ENCODE measurements at regions not wholly inside any gene's neighbourhood (a gene's known extent, or its start where the extent isn't known, plus 50 kb on each side); places are given as distances from the start of the nearest gene placed in this dataset.
"Not testable (repeated sequence)": the region's sequence is repeated elsewhere in the genome, so short reads cannot be mapped to it uniquely, and the experiment has no call there.

GRCh38 chr9:22225856-22226255 lies 216.8 kb upstream of the CDKN2B start:
- not testable (repeated sequence) for DNase-seq

- no peak for DNase-seq
Observed at GRCh38 chr9:22227986-22228385, 218.6 kb upstream of the DMRTA1 start.

- no peak for DNase-seq
Observed at GRCh38 chr9:22228542-22228941, 218.1 kb upstream of the DMRTA1 start.

- no peak for DNase-seq
Observed at GRCh38 chr9:22229069-22229468, 217.6 kb upstream of the DMRTA1 start.

- not testable (repeated sequence) for DNase-seq
Observed at GRCh38 chr9:22231309-22231708, 215.3 kb upstream of the DMRTA1 start.

- no peak for DNase-seq
Observed at GRCh38 chr9:22232971-22233370, 213.7 kb upstream of the DMRTA1 start.

- DNase-seq = no peak
Observed at GRCh38 chr9:22237497-22238363, 208.9 kb upstream of the DMRTA1 start.

GRCh38 chr9:22238809-22239684 lies 207.6 kb upstream of the DMRTA1 start:
- no peak for DNase-seq

- DNase-seq = no peak
Observed at GRCh38 chr9:22240619-22241018, 206.0 kb upstream of the DMRTA1 start.

- DNase-seq = no peak
Observed at GRCh38 chr9:22241024-22241423, 205.6 kb upstream of the DMRTA1 start.

GRCh38 chr9:22241611-22242010 lies 205.0 kb upstream of the DMRTA1 start:
- DNase-seq = no peak

GRCh38 chr9:22244139-22245011 lies 202.2 kb upstream of the DMRTA1 start:
- DNase-seq = peak in 1 of 2 experiments; percentile 10

- no peak for DNase-seq
Observed at GRCh38 chr9:22255337-22255736, 191.3 kb upstream of the DMRTA1 start.

GRCh38 chr9:22256381-22256780 lies 190.2 kb upstream of the DMRTA1 start:
- DNase-seq = no peak

- DNase-seq = no peak
Observed at GRCh38 chr9:22257026-22257816, 189.4 kb upstream of the DMRTA1 start.

GRCh38 chr9:22265038-22265437 lies 181.6 kb upstream of the DMRTA1 start:
- DNase-seq = no peak

- DNase-seq = no peak
Observed at GRCh38 chr9:22265534-22265933, 181.1 kb upstream of the DMRTA1 start.

- DNase-seq = no peak
Observed at GRCh38 chr9:22274477-22274876, 172.1 kb upstream of the DMRTA1 start.

GRCh38 chr9:22278426-22278825 lies 168.2 kb upstream of the DMRTA1 start:
- no peak for DNase-seq

GRCh38 chr9:22279636-22280035 lies 167.0 kb upstream of the DMRTA1 start:
- no peak for DNase-seq

- DNase-seq = no peak
Observed at GRCh38 chr9:22285066-22285465, 161.6 kb upstream of the DMRTA1 start.

GRCh38 chr9:22286661-22287060 lies 160.0 kb upstream of the DMRTA1 start:
- no peak for DNase-seq
